Ovary (tissue), 7 donors: ENCODE measurements at regions not wholly inside any gene's neighbourhood (a gene's known extent, or its start where the extent isn't known, plus 50 kb on each side); places are given as distances from the start of the nearest gene placed in this dataset.

Experiments
- DNase-seq, 5 donors: peaks; one replicate each; pipeline ENCODE4 v3.0.0-alpha.2; 2019 to 2020
- H3K27ac ChIP-seq, 2 donors: fragments of 200-600 bp; one replicate each; pipeline versions ENCODE4 v1.5.1 to v1.8.0; 2019 to 2022
- H3K27me3 ChIP-seq: fragments of 200-600 bp; one replicate; pipeline ENCODE4 v1.8.0; 2022
- H3K36me3 ChIP-seq: fragments of 200-600 bp; sonication (generic); one replicate; pipeline ENCODE4 v1.5.1; 2019
- H3K4me1 ChIP-seq: one replicate; pipeline ENCODE4 v1.8.1; 2013; ENCODE audit warnings: mild to moderate bottlenecking, moderate library complexity; ENCODE audit not compliant: insufficient read depth
- H3K4me3 ChIP-seq: fragments of 200-600 bp; sonication (generic); one replicate; pipeline ENCODE4 v1.5.1; 2017
- H3K9me3 ChIP-seq, 2 donors: fragments of 200-600 bp in 1 of 2; sonication (generic) in 1 of 2; one replicate each; pipeline versions ENCODE4 v1.5.1 to v1.8.1; 2013 to 2019; ENCODE audit warnings: mild to moderate bottlenecking in 1 of 2, moderate library complexity in 1 of 2
- CTCF ChIP-seq, 3 donors: fragments of 450-650 bp in 2 of 3; fragments of 200-600 bp in 1 of 3; IDR thresholded peaks; one replicate each; pipeline versions ENCODE4 v1.5.1 to v1.8.0; 2016 to 2022; ENCODE audit warnings: antibody characterized with exemption in 3 of 3, mild to moderate bottlenecking in 1 of 3
- EP300 ChIP-seq: sonication (generic); formaldehyde crosslinking; IDR thresholded peaks from one replicate; pipeline ENCODE4 v1.6.1; 2017; ENCODE audit warnings: antibody characterized with exemption
- POLR2A ChIP-seq: fragments of 450-650 bp; IDR thresholded peaks from one replicate; pipeline ENCODE4 v1.6.1; 2017; ENCODE audit warnings: antibody characterized with exemption, mild to moderate bottlenecking, moderate library complexity
- WGBS, 3 donors: extraction: QIAGEN DNeasy Blood & Tissue Kit in 1 of 3; methylation state at CpG; one replicate each; pipeline versions ENCODE4 v1.1.5 to v1.1.7; 2013 to 2017; 5-methylcytosine and 5-hydroxymethylcytosine counted together
- intact Hi-C, 4 donors: fragments of 100-400 bp; cut with DNase I; formaldehyde crosslinking; loops; one replicate each; pipeline versions ENCODE4 v1.11.0 to v1.15.1; 2022 to 2023
- donor health status: DM: no; HTN: no; CAD: no; lungs with moderate emphysema.
- donor health status: DM: no; HTN: no; CAD: no.
- donor health status: Bipolar disorder and iron deficiency.
- donor health status: DM: no; HTN: no; CAD: no.
- donor health status: DM: yes; HTN: yes; CAD: no.

- 88 to 90% (median 89%) methylated on average over 4 of the region's 4 CpGs for WGBS, 3 donors
- intact Hi-C loops = no loop called here
- Histone ChIP-seq H3K27ac (no peak overlapping the region), H3K27me3 (no peaks in the 10 kb centered on the region), H3K36me3 (no peaks in the 10 kb centered on the region), H3K4me3 (no peak overlapping the region), H3K9me3 (no peaks in the 10 kb centered on the region), H3K4me1 (no peaks in the 10 kb centered on the region)
- DNase-seq = no peak
- TF ChIP-seq CTCF (IDR thresholded peaks at IDR 0.05) (no peak), POLR2A (no peak), EP300 (no peak)
Observed at GRCh38 chr4:138107023-138107422, 135.1 kb downstream of the SLC7A11 start.

GRCh38 chr4:138105331-138105730 lies 136.8 kb downstream of the SLC7A11 start:
- 94 to 96% (median 95%) methylated on average over 4 of the region's 4 CpGs for WGBS, 3 donors
- Histone ChIP-seq H3K36me3 (no peaks in the 10 kb centered on the region), H3K4me1 (no peaks in the 10 kb centered on the region), H3K27ac (no peak overlapping the region), H3K27me3 (no peaks in the 10 kb centered on the region), H3K9me3 (no peaks in the 10 kb centered on the region), H3K4me3 (no peak overlapping the region)
- TF ChIP-seq EP300 (no peak), CTCF (IDR thresholded peaks at IDR 0.05) (no peak), POLR2A (no peak)
- DNase-seq = no peak
- intact Hi-C loops = no loop called here

GRCh38 chr4:138104284-138104680 lies 137.9 kb downstream of the SLC7A11 start:
- TF ChIP-seq POLR2A = no peak

GRCh38 chr4:138103597-138104283 lies 138.4 kb downstream of the SLC7A11 start:
- Histone ChIP-seq H3K27ac (no peak overlapping the region), H3K4me3 (no peak overlapping the region), H3K9me3 (no peaks in the 10 kb centered on the region), H3K27me3 (no peaks in the 10 kb centered on the region), H3K4me1 (no peaks in the 10 kb centered on the region), H3K36me3 (no peaks in the 10 kb centered on the region)
- intact Hi-C loops = no loop called here
- DNase-seq = no peak
- 89 to 94% (median 89%) methylated on average over 5 of the region's 5 CpGs for WGBS, 3 donors
- TF ChIP-seq CTCF (IDR thresholded peaks at IDR 0.05) (no peak), POLR2A (no peak), EP300 (no peak)

More at GRCh38 chr4:138104284-138104680, 137.9 kb downstream of the SLC7A11 start:
- H3K9me3 ChIP-seq = no peaks in the 10 kb centered on the region
- no peaks in the 10 kb centered on the region for H3K36me3 ChIP-seq
- intact Hi-C loops = no loop called here
- 90 to 97% (median 93%) methylated on average over 6 of the region's 6 CpGs for WGBS, 3 donors
- no peak overlapping the region for H3K4me3 ChIP-seq
- no peaks in the 10 kb centered on the region for H3K27me3 ChIP-seq
- no peak for DNase-seq
- H3K4me1 ChIP-seq = no peaks in the 10 kb centered on the region
- no peak overlapping the region for H3K27ac ChIP-seq

- Histone ChIP-seq H3K36me3 (no peaks in the 10 kb centered on the region), H3K4me1 (no peaks in the 10 kb centered on the region), H3K27me3 (no peaks in the 10 kb centered on the region), H3K9me3 (no peaks in the 10 kb centered on the region), H3K27ac (no peak overlapping the region), H3K4me3 (no peak overlapping the region)
- intact Hi-C loops = no loop called here
- 49 to 61% (median 57%) methylated on average over 3 of the region's 3 CpGs for WGBS, 3 donors
- TF ChIP-seq EP300 (no peak), CTCF (IDR thresholded peaks at IDR 0.05) (no peak), POLR2A (no peak)
- no peak for DNase-seq
Observed at GRCh38 chr4:138099385-138099784, 142.8 kb downstream of the SLC7A11 start.
